BE2C (cell line): ENCODE measurements at regions not wholly inside any gene's neighbourhood (a gene's known extent, or its start where the extent isn't known, plus 50 kb on each side); places are given as distances from the start of the nearest gene placed in this dataset.

Experiments
- DNase-seq: peaks from one replicate; pipeline ENCODE4 v3.0.0-alpha.2; 2020
- H3K27me3 ChIP-seq: fragments of 250-450 bp; sonication (Bioruptor Pico); 2 replicates; pipeline ENCODE4 v1.5.1; 2020; ENCODE audit warnings: mild to moderate bottlenecking
- H3K36me3 ChIP-seq: fragments of 250-450 bp; sonication (Bioruptor Pico); 2 replicates; pipeline ENCODE4 v1.5.1; 2020; ENCODE audit warnings: mild to moderate bottlenecking
- H3K4me1 ChIP-seq: fragments of 250-450 bp; sonication (Bioruptor Pico); 2 replicates; pipeline ENCODE4 v1.5.1; 2020
- H3K4me3 ChIP-seq: 2 replicates; pipeline ENCODE4 v1.5.1; 2011; ENCODE audit warnings: low read depth, low read length
- H3K9me3 ChIP-seq: fragments of 250-450 bp; sonication (Bioruptor Pico); 2 replicates; pipeline ENCODE4 v1.5.1; 2020
- CTCF ChIP-seq: IDR thresholded peaks from 2 replicates; pipeline ENCODE4 v1.5.1; 2012; ENCODE audit warnings: mild to moderate bottlenecking, low read depth, low read length

GRCh38 chrX:26375346-26375745 is 159.4 kb downstream of the MAGEB5 start:
- no peaks in the 10 kb centered on the region for H3K27me3 ChIP-seq
- TF ChIP-seq CTCF, result no peak
- no peak for DNase-seq

GRCh38 chrX:26373829-26374228 is 157.9 kb downstream of the MAGEB5 start:
- H3K27me3 ChIP-seq, result no peaks in the 10 kb centered on the region
- no peaks in the 10 kb centered on the region for H3K4me1 ChIP-seq
- no peak overlapping the region for H3K4me3 ChIP-seq
- no peaks in the 10 kb centered on the region for H3K9me3 ChIP-seq
- TF ChIP-seq CTCF, result no peak
- H3K36me3 ChIP-seq, result no peaks in the 10 kb centered on the region
- no peak for DNase-seq

More at GRCh38 chrX:26375346-26375745, 159.4 kb downstream of the MAGEB5 start:
- H3K4me3 ChIP-seq, result no peak overlapping the region
- no peaks in the 10 kb centered on the region for H3K9me3 ChIP-seq
- H3K4me1 ChIP-seq, result no peaks in the 10 kb centered on the region
- no peaks in the 10 kb centered on the region for H3K36me3 ChIP-seq

GRCh38 chrX:26352891-26353430 is 137.0 kb downstream of the MAGEB5 start:
- no peaks in the 10 kb centered on the region for H3K4me1 ChIP-seq
- no peak overlapping the region for H3K4me3 ChIP-seq
- DNase-seq, result no peak
- no peaks in the 10 kb centered on the region for H3K36me3 ChIP-seq
- H3K9me3 ChIP-seq, result no peaks in the 10 kb centered on the region
- no peaks in the 10 kb centered on the region for H3K27me3 ChIP-seq
- no peak for TF ChIP-seq CTCF

- TF ChIP-seq CTCF, result no peak
- Histone ChIP-seq H3K9me3 (no peaks in the 10 kb centered on the region), H3K4me1 (no peaks in the 10 kb centered on the region), H3K4me3 (no peak overlapping the region), H3K36me3 (no peaks in the 10 kb centered on the region), H3K27me3 (no peaks in the 10 kb centered on the region)
- DNase-seq, result no peak
These were observed 131.2 kb downstream of the MAGEB5 start for GRCh38 chrX:26347171-26347570.

GRCh38 chrX:26334232-26334631 is 118.3 kb downstream of the MAGEB5 start:
- DNase-seq, result no peak
- H3K9me3 ChIP-seq, result no peaks in the 10 kb centered on the region
- no peak overlapping the region for H3K4me3 ChIP-seq
- H3K4me1 ChIP-seq, result no peaks in the 10 kb centered on the region
- H3K36me3 ChIP-seq, result no peaks in the 10 kb centered on the region
- no peaks in the 10 kb centered on the region for H3K27me3 ChIP-seq
- no peak for TF ChIP-seq CTCF

- TF ChIP-seq CTCF, result no peak
- no peak overlapping the region for H3K4me3 ChIP-seq
- H3K36me3 ChIP-seq, result no peaks in the 10 kb centered on the region
- no peaks in the 10 kb centered on the region for H3K4me1 ChIP-seq
- no peak for DNase-seq
- no peaks in the 10 kb centered on the region for H3K9me3 ChIP-seq
- H3K27me3 ChIP-seq, result no peaks in the 10 kb centered on the region
These were observed 112.8 kb downstream of the MAGEB5 start for GRCh38 chrX:26328608-26329319.
